KMS-11 (cell line): ENCODE measurements at regions not wholly inside any gene's neighbourhood (a gene's known extent, or its start where the extent isn't known, plus 50 kb on each side); places are given as distances from the start of the nearest gene placed in this dataset.

ENCODE experiments used
- H2AFZ ChIP-seq: fragments of 200-600 bp; sonication (generic); 2 replicates; pipeline ENCODE4 v1.6.1; 2016; ENCODE audit warnings: antibody characterized with exemption, mixed run types, low read depth
- H3K27ac ChIP-seq: fragments of 200-600 bp; sonication (generic); 2 replicates; pipeline ENCODE4 v1.6.1; 2016; ENCODE audit warnings: mild to moderate bottlenecking, mixed run types
- H3K27me3 ChIP-seq: fragments of 200-600 bp; sonication (generic); 2 replicates; pipeline ENCODE4 v1.6.1; 2017; ENCODE audit warnings: mild to moderate bottlenecking, low read depth, mixed run types, moderate library complexity; ENCODE audit not compliant: insufficient read depth
- H3K36me3 ChIP-seq: fragments of 200-600 bp; sonication (generic); 2 replicates; pipeline ENCODE4 v1.6.1; 2017; ENCODE audit warnings: mild to moderate bottlenecking, mixed run types; ENCODE audit not compliant: insufficient read depth
- H3K4me1 ChIP-seq: fragments of 200-600 bp; sonication (generic); 2 replicates; pipeline ENCODE4 v1.6.1; 2016; ENCODE audit warnings: mild to moderate bottlenecking, low read depth, mixed run types; ENCODE audit not compliant: poor library complexity, severe bottlenecking
- H3K4me2 ChIP-seq: fragments of 200-600 bp; sonication (generic); 2 replicates; pipeline ENCODE4 v1.7.0; 2016; ENCODE audit warnings: mild to moderate bottlenecking, mixed run types
- H3K4me3 ChIP-seq: fragments of 200-600 bp; sonication (generic); IDR thresholded peaks from 2 replicates; pipeline ENCODE4 v1.6.1; 2017; ENCODE audit warnings: low read depth, low read length, mixed read lengths; ENCODE audit not compliant: insufficient read depth
- H3K79me2 ChIP-seq: fragments of 200-600 bp; sonication (generic); 2 replicates; pipeline ENCODE4 v1.6.1; 2016; ENCODE audit warnings: low read depth, mixed run types; ENCODE audit not compliant: insufficient read depth
- H3K9ac ChIP-seq: fragments of 200-600 bp; sonication (generic); 2 replicates; pipeline ENCODE4 v1.6.1; 2016; ENCODE audit warnings: mild to moderate bottlenecking, mixed run types
- H4K20me1 ChIP-seq: fragments of 200-600 bp; sonication (generic); 2 replicates; pipeline ENCODE4 v1.6.1; 2016; ENCODE audit warnings: mild to moderate bottlenecking, mixed run types; ENCODE audit not compliant: insufficient read depth
- CTCF ChIP-seq: fragments of 200-600 bp; sonication (generic); conservative IDR thresholded peaks from 2 replicates; pipeline ENCODE4 v1.6.1; 2017; ENCODE audit warnings: low read depth, mild to moderate bottlenecking, antibody characterized with exemption, low read length, moderate library complexity, mixed read lengths

GRCh38 chr1:23615423-23615822 is 56.1 kb upstream of the ID3 start:
- Histone ChIP-seq H3K9ac (no peak overlapping the region), H3K36me3 (no peaks in the 10 kb centered on the region), H2AFZ (no peak overlapping the region), H3K4me1 (peaks cover 54% of the 10 kb centered on the region), H3K27ac (no peak overlapping the region), H3K4me3 (no peak overlapping the region), H3K79me2 (no peaks in the 10 kb centered on the region), H3K27me3 (peaks cover 8% of the 10 kb centered on the region; the same call in 1 of the 2 replicates), H3K4me2 (no peak overlapping the region), H4K20me1 (no peaks in the 10 kb centered on the region)
- no peak for TF ChIP-seq CTCF

DNA sequence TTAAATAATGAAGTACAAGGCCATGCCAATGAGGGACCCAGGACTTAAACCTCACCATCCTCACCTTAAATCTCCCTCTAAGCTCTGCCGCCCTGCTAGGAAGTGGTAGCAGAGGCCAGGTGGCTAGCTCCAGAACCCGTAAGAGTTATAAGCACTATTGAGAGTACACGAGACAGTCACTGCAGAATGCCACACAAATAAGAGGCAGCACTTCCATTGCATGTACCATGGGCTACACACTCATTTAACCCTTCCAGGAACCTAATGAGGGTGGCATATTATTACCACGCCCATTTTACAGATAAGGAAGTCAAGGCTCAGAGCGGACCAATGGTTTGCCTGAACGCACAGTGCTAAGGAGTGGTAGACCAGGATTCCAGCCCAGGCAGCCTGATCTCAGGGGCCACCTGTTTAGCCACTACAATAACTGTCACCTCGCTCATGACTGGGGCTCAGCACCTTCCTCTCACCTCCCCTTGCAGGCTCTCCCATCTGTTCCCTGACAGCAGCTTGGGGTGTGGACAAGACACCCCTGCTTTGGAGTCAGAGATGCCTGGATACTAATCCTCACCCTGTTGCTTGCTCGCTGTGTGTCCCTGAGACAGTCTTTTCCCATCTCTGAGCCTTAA is 54.8 kb upstream of the ID3 start:
- no peaks in the 10 kb centered on the region for H3K79me2 ChIP-seq
- H3K36me3 ChIP-seq: no peaks in the 10 kb centered on the region
- no peak overlapping the region for H3K27ac ChIP-seq
- no peak for TF ChIP-seq CTCF
- no peak overlapping the region for H3K4me3 ChIP-seq
- H3K4me2 ChIP-seq: peak overlapping the region; percentile 49; the same call in 1 of the 2 replicates
- H4K20me1 ChIP-seq: no peaks in the 10 kb centered on the region
- no peaks in the 10 kb centered on the region; the same call in 1 of the 2 replicates for H3K27me3 ChIP-seq
- no peak overlapping the region for H2AFZ ChIP-seq
- H3K9ac ChIP-seq: no peak overlapping the region
- H3K4me1 ChIP-seq: peaks cover 45% of the 10 kb centered on the region

DNA sequence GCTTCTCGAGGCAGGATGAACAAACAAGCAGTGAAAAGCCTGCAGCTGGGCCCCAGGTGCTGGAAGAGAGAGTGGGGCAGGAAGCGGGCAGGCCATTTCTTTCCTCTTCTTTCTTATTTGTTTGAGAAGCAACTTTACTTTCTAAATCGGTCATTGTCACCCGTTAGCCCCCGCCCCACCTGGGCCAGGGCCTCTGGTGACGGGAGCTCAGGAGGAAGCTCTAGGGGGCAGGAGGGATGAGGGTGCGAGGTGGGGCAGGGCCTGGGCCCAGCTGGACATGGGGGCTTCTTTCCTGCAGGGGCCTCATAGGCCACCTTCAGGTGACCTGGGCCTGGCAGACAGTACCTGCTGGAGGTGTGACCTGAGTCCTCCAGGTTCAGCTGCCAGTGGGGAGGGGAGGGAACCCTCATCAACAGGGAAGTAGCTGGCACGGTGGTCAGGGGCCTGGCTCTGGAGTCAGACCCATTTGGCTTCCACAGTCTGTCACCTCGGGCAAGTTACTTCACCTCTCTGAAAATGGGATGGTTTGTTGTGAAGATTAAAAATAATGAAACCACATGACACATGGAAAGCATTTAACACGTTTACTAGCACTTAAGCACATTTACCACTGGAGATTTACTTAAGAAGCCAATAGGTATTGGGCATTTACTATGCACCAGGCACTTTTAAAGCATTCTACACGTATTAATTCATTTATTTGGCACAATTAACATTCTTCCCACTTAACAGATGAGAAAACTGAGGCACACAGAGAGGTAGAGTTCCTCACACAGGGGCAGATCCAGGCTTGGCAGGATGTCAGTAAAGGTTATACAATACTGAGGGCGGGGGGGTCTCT is 54.1 kb upstream of the ID3 start:
- Histone ChIP-seq H3K79me2 (no peaks in the 10 kb centered on the region), H3K4me2 (peak overlapping the region; percentile 49), H3K4me1 (peaks cover 40% of the 10 kb centered on the region), H3K27me3 (no peaks in the 10 kb centered on the region), H3K36me3 (no peaks in the 10 kb centered on the region), H2AFZ (peak overlapping the region; percentile 55; the same call in 1 of the 2 replicates), H3K9ac (peak overlapping the region; percentile 34; the same call in 1 of the 2 replicates), H3K4me3 (no peak overlapping the region), H3K27ac (peak overlapping the region; percentile 60), H4K20me1 (no peaks in the 10 kb centered on the region)
- no peak for TF ChIP-seq CTCF

- Histone ChIP-seq H3K4me1 (peaks cover 40% of the 10 kb centered on the region), H4K20me1 (no peaks in the 10 kb centered on the region), H2AFZ (peak overlapping the region; percentile 33; the same call in 1 of the 2 replicates), H3K4me3 (no peak overlapping the region), H3K36me3 (no peaks in the 10 kb centered on the region), H3K27me3 (no peaks in the 10 kb centered on the region), H3K4me2 (peak overlapping the region; percentile 49), H3K27ac (peak overlapping the region; percentile 60), H3K9ac (no peak overlapping the region; the same call in 1 of the 2 replicates), H3K79me2 (no peaks in the 10 kb centered on the region)
- no peak for TF ChIP-seq CTCF
Measured at GRCh38 chr1:23611601-23612327, 52.5 kb upstream of the ID3 start.
